NOMO-1 treated with dmso at 0.1 percent for 144 hours (cell line): ENCODE measurements at regions not wholly inside any gene's neighbourhood (a gene's known extent, or its start where the extent isn't known, plus 50 kb on each side); places are given as distances from the start of the nearest gene placed in this dataset.
"Not testable (repeated sequence)": the region's sequence is repeated elsewhere in the genome, so short reads cannot be mapped to it uniquely, and the experiment has no call there.

Experiments
- DNase-seq: peaks from one replicate; lab custom pipeline; 2025; ENCODE audit not compliant: unreplicated experiment; lab: John Stamatoyannopoulos, UW

DNA sequence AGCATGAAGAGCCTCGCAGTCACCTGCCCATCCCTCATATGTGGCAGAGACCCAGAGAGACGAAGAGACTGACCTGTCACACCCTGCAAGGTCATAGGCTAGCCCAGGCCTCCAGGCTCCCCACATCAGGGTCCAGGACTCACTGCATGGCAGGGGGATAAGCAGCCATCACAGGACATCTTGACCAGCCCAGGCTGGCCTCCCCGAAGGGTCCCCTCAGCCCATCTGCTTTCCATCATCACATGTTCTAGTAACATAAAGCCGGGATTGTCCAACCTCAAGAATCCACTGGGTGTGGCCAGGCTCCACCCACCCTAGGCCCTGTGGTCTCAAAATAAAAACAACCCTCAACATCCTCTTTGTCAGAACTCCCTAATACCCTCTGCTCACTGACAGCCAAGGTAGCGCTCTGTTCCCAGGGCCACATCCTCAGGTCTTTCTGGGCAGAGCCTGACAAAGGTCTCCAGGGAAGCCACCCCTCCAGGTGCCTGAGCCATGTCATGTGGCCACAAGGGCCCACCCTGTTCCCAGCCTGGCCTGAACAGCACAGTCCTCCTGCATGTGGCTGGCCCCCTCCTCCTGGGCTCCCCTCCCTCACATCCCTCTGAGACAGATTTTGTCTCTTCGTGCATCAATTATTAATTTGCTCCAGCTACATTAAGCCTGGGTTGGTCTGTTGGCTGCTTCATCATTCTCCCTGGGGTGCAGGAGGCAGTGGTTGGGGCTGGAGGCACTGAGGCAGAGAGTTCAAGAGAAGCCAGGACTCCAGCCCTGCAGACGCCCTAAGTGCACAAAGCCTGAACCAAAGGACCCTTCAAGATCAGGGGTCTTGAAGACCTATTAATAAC is 131.8 kb upstream of the UNC5B start:
- DNase-seq = no peak

- DNase-seq = no peak
These were observed 131.2 kb upstream of the UNC5B start for GRCh38 chr10:71081229-71081560.

- no peak for DNase-seq
These were observed 130.5 kb upstream of the UNC5B start for GRCh38 chr10:71081912-71082311.

GRCh38 chr10:71082960-71083715 is 129.2 kb upstream of the UNC5B start:
- no peak for DNase-seq

DNA sequence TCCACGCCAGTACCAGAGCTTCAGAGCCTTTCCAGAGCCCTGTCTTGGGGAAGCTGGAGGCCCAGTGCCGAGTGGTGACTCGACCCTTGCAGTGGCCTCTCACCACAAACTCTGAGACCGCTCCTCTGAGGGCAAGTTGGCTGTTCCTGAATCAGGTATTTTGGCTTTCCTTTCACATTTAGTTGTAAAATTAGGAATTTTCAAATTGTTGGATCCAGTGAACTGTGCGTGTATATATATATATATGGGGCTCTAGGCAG is 128.7 kb upstream of the UNC5B start:
- no peak for DNase-seq

DNA sequence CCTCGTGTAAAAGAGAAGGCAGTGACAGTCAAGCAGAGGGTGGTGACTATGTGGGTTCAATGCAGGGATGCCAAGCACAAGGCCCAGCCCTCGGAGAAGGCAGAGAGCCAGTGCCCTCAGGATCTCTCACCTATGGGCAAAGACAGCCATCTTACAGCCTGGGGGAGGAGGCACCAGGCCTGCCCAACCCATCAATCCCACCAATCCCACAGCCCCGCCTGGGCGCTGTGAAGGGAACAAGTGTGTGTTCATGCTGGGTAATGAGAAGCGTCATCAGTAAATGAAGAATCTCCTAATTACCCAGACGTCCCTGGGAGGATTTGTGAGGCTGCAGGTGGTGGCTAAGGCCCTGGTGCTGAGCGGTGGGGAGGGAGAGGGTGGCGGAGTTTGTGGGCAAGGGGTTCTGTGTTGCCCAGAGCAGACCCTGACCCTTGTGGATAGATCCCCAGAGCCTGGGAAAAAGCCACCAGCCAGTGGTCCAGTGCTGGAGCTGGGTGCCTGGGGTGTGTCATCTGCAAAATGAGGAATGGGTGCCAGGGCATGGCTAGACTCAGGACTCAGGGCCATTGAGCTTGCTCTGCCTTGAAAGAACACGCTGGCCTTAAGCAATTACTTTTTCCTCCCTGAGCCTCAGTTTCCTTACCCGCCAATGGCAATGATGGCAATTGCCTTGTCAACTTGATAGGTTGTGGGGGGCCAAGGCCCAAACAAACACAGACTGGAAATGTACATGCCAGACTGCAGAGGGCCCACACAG is 128.1 kb upstream of the UNC5B start:
- no peak for DNase-seq

GRCh38 chr10:71084818-71085126 is 127.6 kb upstream of the UNC5B start:
- no peak for DNase-seq

DNA sequence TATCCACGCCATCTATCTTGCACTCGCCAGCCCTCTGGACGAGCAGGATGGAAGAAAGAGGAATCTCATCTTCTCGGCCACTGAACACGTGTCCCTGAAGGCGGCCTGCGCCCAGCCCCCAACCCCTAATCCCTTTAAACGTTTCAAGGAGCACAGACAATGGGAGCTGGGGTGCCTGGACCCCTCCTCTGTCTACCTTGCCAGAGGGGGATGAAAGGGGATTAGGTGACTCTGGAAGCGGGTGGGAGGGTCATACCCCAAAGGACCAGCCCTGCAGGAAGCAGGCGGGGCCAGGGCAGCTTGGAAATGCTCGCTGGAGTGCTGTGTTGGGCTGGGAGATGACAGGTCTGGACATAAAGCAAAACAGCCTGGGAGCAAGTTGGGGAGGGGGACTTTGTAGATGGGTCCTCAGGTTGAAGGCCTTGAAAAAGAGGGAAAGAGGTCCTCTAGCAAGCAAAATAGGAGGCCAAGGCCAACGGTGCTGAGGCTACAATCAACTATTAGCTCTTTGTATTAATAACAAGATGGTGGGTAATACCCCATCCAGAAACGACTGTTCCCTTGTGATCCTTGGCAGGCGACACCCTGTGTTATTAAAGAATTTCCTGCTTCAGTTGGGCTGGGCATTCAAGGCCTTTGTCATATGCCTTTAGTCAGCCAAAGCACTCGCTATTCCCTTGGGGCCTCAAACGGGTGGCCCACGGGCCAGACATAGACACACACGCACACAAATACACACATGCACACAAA is 126.5 kb upstream of the UNC5B start:
- no peak for DNase-seq

- DNase-seq = no peak
These were observed 125.8 kb upstream of the UNC5B start for GRCh38 chr10:71086439-71087080.

DNA sequence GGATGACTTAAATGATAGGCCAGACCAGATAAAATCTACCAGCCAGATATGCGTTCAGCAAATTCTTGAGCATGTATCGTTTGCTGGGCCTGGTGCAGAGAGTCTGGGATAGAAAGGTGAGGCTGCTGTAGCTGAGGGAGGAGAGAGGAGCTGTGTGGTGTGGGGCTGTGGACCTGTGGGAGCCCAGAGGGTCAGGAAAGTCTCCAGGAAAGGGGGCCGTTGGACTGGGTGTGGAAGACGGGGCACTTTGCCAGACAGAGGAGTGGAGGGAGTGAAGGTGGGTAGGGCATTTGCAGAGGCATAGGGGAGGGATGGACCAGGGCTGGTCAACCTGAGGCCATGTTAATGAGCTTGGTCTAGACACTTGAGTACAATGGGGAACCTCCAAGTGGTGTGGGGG is 124.7 kb upstream of the UNC5B start:
- no peak for DNase-seq

DNA sequence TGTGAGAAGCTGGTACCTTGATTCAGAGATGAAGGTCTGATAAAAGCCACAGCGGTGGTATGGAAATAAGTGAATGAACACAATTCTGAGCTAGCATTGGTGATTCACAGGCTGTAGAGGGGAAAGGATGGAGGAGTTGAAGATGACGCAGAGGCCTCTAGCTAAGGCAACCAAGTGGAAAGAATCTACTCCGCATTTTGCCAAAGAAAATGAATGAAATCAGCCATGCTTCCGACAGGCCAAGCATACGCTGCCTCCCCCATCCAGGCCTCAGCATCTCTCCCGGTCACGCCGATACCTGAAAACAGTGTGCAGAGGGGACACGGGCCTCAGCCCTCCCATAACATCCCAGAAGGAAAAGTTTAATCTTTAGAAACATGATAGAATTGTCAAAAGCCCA is 124.3 kb upstream of the UNC5B start:
- no peak for DNase-seq

- not testable (repeated sequence) for DNase-seq
These were observed 123.8 kb upstream of the UNC5B start for GRCh38 chr10:71088578-71088977.

- DNase-seq = no peak
These were observed 123.2 kb upstream of the UNC5B start for GRCh38 chr10:71089162-71089561.

GRCh38 chr10:71090330-71090729 is 122.0 kb upstream of the UNC5B start:
- no peak for DNase-seq

DNA sequence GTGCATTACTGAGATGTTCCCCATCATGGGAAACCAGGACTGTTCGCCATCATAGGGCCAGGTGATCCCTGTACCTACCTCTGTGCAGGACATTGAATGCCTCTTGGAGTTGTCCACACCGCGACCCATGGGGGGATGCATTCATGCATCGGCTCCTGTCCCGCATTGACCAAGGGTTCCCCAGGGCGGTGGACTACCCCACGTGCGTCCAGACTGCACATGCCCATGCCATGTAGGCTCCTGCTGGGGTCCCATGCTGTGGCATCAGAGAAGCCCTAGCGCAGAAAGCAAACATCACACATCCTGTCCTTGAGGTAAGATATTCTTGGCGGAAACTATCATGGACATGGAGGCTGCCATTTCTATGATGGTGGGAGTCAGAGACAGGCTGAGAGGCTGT is 121.6 kb upstream of the UNC5B start:
- no peak for DNase-seq

- no peak for DNase-seq
These were observed 119.5 kb upstream of the UNC5B start for GRCh38 chr10:71092812-71093401.

DNA sequence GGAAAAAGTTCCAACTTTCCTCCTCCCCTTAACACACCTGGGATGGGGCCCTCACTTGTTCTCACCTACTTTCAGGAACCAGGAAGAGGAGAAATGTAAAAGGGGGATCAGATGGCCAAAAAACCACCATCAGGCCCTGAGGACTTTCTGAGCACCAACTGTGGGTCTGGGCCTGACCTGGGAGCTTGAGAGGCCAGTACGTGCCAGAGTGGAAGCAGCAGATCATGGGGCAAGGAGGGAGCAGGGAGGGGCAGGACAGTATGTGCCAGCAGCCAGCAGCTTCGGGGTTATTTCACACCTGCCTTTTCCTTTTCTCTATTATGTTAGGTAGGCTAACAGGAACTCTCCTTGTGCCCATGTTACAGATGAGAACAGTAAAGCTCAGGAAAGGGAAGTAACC is 118.8 kb upstream of the UNC5B start:
- no peak for DNase-seq

DNA sequence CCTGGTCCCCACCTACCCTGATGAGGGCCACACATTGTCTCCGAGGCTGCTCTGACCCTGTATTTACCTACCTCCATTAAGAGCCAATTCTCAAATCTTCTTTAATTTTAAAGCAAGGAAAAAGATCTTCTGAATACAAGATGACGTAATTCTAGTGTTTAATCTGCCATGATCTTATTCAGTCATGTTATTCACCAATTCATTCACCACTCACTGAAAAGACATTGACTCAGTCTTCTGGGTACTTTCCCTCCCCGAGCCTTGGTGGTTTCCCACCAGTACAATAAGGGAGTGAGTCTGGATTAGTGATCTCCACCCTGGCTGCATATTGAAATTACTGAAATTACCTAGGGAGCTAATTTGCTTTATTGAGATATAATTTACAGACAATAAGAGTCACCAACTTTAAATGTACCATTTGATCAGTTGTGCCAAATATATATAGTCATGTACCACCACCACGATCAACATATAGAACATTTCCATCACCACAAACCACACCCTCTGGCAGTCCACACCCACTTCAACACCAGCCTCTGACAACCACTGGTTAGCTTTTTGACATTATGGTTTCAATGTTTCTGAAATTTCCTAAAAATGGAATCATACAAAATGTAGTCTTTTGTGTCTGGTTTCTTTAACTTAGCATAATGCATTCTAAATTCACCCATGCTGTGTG is 117.5 kb upstream of the UNC5B start:
- no peak for DNase-seq

- DNase-seq = no peak
These were observed 112.5 kb upstream of the UNC5B start for GRCh38 chr10:71099731-71100361.

GRCh38 chr10:71103961-71104360 is 108.4 kb upstream of the UNC5B start:
- DNase-seq = no peak
